GM19438 (cell line): ENCODE measurements at regions not wholly inside any gene's neighbourhood (a gene's known extent, or its start where the extent isn't known, plus 50 kb on each side); places are given as distances from the start of the nearest gene placed in this dataset.

Source experiments
- ATAC-seq: cut with Tn5 transposase; IDR thresholded peaks from one replicate; pipeline ENCODE4 v1.9.1; 2021; ENCODE audit warnings: low read depth; ENCODE audit not compliant: unreplicated experiment

DNA sequence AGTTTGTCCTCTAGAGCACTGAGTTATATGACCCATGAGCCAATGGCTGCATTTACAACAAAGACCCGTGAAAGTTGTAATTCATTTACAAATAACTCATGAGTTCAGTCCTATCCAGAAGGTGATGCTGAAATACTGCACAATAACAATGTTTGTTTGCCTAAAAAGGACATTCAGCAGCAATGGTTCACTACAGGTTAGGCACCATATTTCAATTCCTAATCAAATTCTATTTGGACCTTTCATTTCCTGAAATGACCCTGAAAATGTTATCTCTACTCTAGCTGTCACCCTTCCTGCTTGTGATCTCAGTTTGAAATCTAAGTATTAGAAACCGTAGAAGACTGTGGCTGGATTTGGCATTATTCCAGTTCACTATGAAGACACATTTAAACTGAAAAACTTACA, 191.2 kb upstream of the SAMSN1 start:
- ATAC-seq = no peak

DNA sequence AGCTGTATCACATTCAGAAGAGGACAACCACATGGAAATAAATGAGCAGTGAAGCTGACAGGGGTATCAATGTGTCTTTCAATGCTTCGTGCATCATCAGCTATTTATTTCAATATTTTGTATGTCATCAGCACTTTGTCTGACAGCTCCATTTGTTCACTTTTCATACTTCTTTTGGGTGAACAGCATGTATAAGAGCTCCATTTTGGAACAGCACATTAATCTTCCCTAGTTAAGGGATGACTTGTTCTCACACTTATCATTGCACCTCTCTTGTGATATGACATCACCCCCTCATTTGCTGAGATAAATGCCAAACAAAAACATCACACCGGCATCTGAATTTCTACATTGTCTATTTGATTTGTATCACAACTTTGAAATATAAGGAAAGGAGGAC, 190.6 kb upstream of the SAMSN1 start:
- ATAC-seq = no peak

DNA sequence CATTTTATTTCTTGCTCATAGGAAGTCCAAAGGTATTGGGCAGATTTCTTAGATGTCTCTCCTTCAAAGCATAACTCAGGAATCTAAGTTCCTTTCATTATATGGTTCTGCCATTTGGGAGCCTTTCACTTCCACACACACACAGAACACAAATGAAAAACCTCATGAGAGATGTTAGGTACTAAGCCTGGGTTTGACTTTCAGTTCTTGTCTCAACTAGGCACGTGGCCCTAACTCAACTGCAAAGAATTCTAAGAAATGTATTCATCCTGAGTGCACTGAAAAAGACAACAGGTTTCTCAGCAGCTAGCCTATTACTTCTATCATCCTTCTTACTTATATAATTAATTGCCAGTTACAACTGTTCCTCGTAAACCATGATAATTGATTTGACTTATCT, 190.0 kb upstream of the SAMSN1 start:
- peak; percentile 75 for ATAC-seq

DNA sequence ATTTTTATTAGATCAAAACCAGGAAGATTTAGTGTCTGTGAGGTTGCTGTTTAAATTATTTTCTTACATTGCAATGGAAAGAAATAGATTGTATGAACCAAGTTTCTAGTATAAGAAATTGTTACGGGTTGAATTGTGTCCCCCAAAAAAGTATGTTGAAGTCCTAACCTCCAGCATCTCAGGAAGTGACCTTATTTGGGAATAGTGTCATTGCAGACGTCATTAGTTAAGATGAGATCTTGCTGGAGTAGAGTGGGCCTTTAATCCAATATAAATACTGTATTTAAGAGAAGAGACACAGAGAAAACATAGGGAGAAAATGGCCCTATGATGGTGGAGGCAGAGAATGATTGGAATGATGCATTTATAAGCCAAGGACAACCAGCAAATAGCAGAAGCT, 188.7 kb upstream of the SAMSN1 start:
- ATAC-seq = no peak

DNA sequence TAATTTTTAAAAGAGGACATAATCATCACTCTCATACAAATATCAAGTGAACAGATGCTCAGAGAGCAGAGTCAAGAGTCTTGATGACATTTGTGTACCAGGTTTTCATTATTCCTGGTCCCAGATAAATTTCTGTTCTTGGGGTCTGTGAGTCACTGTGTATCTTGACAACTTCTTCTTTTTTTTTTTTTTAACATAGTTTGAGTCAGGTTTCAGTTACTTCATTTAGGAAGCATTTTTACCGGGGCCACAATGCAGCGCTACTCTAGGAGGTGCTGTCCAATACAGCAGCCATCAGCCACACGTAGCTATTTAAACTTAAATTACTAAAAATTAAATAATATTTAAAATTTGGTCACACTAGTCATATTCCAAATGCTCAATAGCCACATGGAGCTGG, 188.1 kb upstream of the SAMSN1 start:
- ATAC-seq = no peak

DNA sequence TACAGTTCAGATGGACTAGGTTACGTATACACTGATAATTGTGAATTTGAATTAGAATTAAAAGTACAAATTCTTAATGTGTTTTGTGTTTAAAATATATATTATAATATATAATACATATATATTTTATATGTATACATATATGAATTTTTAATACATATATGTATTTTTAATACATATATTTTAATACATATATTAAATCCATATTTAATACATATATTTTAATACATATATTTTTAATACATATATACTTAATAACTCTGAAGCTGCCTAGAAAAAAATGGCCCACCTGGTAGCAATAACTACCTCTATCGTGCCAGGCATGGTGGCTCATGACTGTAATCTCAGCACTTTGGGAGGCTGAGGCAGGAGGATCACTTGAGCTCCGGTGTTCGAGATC, 179.1 kb upstream of the SAMSN1 start:
- no peak for ATAC-seq

DNA sequence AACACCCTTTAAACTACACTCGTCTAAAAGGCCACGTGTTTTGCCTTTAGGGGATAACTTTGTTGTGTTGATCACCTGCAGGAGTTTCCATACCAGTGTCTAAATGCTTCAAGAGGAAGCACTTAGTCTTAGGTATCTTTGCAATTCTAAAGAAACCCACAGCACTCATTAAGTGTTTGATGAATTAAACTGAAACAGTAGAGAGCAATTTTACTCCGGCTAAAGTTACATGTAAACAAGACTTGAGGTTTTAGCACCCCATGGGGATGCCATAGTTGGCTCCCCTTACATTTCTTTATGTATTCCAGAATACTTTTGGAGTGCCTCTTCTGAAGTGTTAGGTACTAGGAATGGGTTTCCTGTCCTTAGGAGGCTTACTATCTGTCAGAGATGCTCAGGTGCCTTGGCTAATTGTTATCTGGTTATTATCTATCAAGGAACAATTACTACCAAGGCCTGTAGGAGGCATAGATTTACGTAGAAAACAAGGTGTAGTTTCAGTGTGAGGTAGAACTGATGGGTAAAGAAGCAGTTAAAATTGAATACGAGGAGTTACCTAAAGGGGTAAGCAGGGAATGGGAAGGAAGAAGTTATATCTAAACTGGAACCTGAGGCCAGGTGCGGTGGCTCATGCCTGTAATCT, 176.8 kb upstream of the SAMSN1 start:
- no peak for ATAC-seq

DNA sequence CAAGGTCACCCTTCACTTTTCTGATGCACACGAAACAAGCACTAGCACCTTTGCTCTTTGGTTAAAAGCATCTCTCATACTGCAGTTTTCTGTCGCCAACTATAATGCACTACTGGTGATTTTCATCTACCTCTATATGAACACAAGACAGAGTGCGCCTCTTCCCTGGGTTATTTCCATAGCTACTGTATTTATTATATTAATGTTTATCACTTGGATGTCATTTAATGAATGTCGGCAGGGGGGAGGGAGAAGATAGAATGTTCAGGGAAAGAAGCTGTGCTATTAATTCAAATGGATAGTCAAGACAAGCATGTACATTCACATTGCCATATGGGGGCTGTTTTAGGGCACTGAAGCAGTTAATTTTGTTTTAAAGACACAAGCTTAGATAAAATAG, 174.1 kb upstream of the SAMSN1 start:
- no peak for ATAC-seq

DNA sequence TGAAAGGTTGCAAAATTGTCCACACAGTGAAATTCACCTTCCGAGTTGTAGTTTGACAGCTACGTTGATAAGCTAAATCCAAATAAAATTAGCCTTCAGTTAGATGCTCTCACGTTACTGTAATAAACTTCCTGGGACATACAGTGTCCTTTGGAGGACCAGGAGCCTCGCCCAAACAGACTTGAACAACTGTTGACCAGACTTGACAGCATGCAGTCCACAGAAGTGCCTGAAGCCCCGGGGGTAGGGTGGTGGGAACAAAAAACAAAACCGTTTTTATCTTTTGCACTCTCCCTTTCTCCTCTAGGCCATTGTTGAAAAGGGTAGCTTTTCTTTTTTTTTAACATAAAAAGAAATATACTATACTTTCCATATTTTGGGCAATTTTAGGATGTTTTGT, 172.8 kb upstream of the SAMSN1 start:
- ATAC-seq = no peak

DNA sequence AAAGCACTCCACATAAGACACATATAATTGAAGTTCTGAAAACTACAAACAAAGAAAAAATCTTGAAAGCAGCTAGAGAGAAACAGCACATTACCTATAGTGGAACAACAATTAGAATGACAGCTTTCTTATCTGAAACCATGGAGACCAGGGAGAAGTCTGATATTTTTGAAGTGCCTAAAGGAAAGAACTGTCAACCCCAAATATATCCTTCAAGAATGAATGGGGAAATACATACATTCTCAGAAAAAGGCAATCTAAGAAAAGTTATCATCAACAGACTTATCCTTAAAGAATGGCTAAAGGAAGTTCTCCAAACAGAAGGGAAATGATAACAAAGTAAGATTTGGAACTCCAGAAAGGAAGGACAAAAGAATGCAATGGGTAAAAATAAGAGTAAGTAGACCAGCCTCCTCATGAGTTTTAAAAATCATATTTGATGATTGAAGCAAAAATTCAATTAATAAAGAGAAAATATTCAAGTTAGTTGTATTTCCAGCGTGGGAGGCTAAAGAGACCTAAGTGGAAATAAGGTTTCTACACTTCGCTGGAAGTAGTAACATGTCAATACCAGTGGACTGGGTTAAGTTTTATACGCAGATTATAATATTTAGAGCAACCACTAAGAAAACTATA, 170.8 kb upstream of the SAMSN1 start:
- ATAC-seq = no peak

DNA sequence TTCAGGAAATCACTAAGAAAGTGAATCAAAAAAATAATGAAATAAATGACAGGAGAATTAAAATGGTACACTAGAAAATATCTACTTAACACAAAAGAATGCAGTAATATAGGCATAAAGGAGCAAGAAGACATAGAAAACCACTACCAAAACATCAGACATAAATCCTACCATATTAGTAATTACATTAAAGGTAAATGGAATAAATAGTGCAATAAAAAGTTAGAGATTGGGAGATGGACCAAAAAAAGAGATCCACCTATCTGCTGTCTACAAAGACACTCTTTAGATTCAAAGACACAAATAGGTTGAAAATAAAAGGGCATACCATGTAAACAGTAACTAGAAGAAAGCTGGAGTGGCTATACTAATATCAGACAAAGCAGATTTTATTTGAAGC, 167.0 kb upstream of the SAMSN1 start:
- no peak for ATAC-seq

DNA sequence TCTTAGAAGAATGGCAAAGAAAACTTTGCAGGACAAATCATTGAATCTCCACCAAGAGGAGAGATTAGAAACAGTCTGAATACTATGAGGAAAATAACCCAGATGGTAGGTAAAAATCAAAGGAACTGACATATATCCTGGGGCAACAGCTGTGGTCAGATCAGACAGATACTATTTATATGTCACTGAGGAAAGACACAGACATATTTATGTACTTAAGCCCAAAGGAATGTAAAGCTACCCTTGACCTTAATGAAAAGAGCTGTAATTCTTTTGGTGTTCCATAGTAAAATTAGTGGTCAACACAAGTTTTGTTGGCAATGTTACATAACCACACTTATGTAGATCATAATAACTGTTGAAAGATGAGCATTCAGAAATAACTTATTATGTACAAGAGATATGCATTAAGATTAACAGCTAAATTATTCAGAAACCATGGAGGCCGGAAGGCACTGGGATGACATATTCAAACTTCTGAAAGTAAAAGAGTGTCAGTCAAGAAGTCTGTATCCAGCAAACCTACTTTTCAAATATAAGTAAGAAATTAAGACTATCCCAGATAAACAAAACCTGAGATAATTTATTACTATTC, 166.1 kb upstream of the SAMSN1 start:
- ATAC-seq = no peak

DNA sequence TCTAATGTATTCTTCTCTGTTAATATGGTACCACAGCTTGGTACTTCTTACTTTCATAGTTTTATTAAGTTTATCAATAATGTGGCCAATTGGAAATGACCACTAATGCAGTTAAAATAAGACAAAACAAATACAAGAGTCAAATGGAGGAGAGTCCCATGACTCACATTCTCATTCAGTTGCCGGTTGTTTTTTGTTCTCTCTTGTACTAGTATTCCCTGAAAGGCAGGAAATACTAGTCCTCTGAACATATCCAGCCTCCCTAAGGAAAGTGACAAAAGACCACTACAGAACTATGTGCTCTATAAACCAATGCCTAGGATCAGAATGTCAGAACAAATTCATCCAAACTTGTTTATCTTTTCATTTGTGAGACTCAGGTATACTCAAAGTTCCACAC, 165.2 kb upstream of the SAMSN1 start:
- ATAC-seq = no peak

DNA sequence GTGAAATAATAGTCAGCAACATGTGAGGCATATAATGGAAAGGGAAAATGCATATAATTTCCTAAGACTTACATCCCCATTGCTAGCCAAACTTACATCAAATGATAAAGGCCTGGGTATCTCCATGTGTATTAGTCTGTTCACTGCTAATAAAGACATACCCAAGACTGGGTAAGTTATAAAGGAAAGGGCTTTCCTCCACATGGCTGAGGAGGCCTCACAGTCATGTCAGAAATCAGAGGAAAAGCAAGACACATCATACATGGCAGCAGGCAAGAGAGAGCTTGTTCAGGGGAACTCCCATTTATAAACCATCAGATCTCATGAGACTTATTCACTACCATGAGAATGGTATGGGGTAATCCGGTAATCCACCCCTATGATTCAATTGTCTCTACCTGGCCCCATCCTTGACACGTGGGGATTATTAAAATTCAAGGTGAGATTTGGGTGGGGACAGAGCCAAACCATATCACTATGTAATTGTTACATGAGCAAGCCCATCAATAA, 161.5 kb upstream of the SAMSN1 start:
- no peak for ATAC-seq

DNA sequence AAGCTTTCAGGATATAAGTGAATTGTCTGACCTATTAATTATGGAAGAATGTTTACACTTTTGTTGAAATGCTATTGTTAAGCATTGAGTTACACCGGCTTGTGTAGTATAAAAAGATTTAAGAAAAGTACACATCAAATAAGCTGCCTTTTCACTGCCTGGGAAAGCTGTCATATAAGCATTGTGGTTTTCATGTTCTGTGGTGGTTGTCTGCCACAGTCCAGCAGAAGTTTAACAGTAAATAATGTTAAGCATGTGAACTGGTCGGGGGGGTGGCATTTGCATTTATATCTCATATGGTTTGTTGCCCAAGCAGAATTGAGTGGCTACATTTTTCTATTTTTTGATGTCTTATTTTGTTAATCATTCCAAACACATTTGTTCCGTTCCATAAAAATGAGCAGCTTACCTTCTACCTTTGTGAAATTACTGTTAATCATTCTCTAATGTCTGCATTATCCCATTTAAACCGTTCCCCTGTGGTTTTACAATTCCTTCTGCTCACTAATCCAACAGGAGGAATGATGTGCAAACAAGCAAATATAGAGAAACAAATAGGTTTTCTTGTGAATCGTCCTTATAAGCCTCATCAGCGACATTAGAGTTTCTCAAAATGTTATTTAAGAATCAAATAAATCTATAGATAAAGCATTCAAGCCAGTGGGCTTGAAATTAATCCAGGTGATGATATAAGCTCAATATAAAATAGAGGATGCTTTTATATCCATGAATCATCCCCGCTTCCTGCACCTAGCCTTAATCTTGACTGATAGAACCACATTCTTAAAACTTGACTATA, 160.8 kb upstream of the SAMSN1 start:
- no peak for ATAC-seq

DNA sequence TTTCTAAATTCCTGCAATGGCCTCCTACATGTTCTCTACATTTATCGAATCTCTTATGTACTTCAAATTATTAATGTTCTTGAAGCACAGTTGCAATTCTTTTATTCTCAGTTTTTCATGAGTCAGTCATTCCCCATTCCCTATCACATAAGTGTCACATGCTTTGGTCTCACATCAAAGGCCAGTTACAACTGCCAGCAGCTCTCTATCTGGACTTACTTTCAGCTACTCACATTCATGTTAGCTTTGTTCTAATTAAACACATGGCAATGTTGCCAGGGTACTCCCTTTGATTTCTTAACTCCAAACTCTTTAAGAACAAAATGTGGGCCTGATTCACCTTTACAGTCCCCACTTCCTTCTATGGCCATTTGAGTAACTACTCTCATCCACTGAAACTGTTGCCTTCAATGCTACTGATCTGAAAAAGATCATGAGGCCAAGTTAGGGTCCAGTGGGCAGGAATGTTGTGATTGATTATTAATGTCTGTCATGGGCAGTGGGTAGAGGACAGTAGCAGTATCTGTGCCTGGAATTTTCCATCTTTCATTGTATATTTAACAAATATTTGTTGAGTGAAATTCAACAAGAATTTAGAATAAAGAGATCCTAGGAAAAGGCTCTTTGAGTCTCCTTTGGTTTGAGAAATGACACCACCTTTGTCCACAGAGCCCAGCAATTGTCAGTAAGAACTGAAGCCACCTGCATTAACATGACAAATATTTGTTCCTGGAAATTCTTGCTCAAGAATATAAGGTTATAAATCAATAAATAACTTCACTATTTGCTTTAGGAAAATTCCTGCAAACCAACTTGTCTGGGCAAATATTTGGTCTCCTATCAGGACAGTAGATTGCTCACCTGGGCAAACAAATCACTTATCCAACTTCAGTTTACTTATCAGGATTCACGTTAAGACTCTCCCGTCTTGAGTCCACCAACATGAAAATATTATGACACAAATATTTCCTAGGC, 153.6 kb upstream of the SAMSN1 start:
- ATAC-seq = no peak

DNA sequence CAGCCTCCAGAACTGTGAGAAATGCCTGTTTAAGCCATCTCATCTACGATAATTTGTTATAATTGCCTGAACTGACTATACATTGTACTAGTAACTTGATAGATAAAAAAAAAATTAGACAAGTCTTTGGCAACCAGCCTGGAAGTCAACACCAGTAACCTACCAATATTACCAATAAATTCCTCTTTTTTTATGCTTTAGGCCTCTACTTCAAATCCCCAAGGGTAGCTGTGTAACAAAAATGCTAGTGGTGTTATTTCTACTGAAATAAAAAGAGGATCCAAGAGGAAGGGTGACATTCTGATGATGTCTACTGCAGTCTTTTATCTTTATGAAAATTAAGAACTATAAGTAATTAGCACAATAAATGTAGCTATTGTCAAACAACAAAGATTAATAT, 151.7 kb upstream of the SAMSN1 start:
- no peak for ATAC-seq

DNA sequence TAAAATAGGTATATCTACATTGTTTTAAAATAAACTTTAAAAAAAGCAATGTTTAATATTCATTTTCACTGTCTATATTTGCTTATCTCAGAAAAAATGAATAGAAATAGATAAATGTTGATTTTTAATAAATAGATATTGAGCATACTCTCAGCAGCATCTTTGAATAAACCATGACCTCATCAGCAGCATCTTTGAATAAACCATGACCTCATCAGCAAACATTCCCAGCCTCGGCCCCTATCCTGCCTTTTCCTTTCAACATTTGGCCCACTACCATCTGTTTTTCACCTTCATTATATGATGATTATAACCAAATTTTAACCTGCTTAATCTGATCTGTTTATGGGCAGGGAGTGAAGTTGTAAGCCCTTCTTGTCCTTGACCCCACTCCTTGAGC, 148.7 kb upstream of the SAMSN1 start:
- ATAC-seq = no peak

DNA sequence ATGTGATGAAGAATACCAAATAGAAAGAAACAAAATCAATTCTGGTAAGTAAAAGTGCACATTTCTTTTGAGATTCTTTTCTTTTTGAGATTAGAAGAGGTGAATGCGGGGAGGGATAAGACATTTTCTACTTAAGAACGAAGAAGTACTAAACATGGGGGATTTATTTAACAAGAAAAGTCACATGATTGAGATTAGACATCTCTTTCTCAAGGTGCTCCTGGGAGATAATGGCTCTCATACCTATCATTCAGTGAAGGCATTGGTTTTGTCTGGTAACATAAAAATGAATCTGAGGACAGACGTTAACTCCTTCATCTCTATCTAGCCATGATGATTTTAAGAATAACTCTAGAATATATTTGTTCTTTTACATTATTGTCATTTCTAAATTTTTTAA, 147.9 kb upstream of the SAMSN1 start:
- no peak for ATAC-seq

DNA sequence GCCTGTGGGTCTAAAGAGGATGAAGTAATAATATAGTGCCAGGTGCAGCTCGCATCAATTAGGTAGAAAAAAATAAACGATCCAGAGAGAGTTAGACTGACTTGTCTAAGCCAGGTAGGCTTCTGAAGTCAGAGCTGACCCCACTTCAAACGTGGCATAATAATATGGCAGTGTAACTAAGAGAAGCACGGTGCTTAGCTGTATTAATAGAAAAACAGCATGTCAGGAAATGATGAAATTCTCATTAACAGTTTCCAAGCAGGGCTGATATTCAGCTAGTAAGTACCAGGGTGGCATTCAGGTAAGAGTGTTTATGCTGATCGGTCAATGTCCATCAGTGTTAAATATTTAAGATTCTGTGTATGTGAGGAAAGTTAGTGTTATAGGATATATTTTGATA, 145.8 kb upstream of the SAMSN1 start:
- no peak for ATAC-seq
